H7 (cell line): ENCODE measurements at regions not wholly inside any gene's neighbourhood (a gene's known extent, or its start where the extent isn't known, plus 50 kb on each side); places are given as distances from the start of the nearest gene placed in this dataset.

Source experiments
- DNase-seq: peaks from one replicate; pipeline ENCODE4 v3.0.0; 2012
- H3K27me3 ChIP-seq: 2 replicates; pipeline ENCODE4 v1.6.0; 2011; ENCODE audit warnings: mild to moderate bottlenecking, low read length; ENCODE audit not compliant: control insufficient read depth, insufficient read depth
- H3K36me3 ChIP-seq: replicated peaks from 2 replicates; pipeline ENCODE4 v1.5.1; 2011; ENCODE audit warnings: low read length; ENCODE audit not compliant: control insufficient read depth, insufficient read depth
- H3K4me3 ChIP-seq: 2 replicates; pipeline ENCODE4 v1.5.1; 2011; ENCODE audit warnings: low read depth, mild to moderate bottlenecking, control low read depth, low read length, moderate library complexity; ENCODE audit not compliant: insufficient read depth

DNA sequence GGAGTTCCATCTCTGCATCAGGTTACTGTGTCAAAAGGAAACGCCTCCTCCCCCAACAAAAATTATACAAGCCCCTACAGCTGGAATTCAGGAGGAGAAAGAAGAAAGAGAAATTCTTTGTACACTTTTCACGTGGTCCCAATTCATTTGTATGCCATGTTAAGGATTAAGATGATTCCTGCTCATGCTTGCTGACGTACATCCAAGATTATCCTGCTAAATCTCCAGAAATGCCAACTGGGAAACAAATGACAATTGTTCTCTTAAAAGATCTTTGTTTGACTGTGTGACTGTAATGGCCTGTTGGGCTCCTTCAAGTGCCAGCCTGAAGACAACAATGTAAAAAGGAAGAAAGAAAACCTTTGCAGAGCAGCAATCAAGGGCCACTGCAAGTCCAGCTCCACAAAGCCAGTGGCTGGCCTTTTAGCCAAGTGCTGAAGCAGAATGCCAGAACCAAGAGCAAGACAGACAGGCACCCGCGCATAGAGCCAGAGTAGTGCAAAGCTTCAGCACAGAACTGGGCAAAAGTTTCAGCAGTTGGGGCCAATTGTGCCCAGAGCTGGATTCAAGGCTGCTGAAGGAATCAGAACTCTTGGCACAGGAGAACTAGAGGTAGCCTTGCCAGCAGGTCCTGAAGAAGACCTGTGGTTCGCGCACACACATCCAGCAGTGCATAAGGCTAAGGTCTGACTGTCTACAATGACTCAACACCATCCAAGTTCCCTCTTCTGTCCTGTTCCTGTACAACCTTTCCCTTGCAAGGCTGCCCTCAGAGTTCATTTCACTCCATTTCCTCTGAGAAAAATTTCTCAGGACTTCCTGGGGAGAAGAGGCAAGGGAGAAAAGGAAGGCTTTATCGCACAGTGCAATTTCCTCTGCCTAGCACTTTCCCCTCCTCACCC lies 209.7 kb upstream of the BMP4 start:
- Histone ChIP-seq H3K27me3 (no peaks in the 10 kb centered on the region), H3K4me3 (no peak overlapping the region), H3K36me3 (no peaks in the 10 kb centered on the region)
- no peak for DNase-seq

DNA sequence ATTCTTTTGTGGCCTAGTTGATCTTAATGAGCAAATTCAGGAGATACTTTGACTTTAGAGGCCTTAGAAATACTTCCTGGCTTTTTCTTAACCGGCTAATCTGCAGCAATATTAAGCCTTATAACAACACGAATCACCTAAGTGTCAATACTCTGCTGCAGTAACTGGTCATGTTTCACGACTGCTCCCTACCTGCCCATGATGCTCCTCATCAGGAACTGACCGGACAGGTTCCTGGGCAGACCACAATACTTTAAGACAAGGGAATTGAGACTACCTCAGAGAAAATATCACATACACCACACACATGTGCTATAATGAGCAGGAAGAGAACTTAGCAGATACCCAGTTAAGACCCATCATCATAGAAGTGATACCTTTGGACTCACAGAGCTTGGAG lies 211.9 kb upstream of the BMP4 start:
- DNase-seq: no peak
- no peaks in the 10 kb centered on the region for H3K27me3 ChIP-seq

DNA sequence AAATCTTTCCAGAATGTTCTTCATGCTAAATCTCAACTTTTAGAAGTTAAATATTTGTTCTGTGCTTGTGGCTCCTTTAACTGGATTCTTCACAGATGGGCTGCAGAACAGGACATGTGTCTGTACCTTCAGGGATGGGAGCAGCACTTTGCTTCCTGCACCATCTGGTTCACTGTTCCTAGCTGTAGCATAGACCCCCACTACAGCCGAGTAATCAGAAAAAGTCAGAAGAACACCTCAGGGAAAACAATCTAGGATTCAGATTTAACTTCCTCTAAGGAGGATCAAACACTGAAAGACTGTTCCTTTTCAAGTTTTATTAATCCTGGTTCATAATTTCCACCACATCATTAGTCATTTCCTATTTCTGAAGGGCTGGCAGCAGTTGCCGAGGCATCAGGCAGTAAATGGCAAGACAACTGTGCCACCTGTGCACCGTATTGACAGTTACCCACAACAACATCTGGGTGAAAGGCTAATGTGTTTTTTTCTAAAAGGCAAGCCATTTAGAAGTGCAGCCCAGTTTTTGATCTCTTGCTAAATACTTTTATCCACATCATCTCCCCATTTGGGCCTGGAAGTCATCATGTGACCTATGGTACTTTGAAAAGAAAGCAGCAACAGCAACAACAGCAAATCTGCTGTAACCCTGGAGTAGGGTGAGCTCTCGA lies 212.8 kb upstream of the BMP4 start:
- DNase-seq: no peak
- Histone ChIP-seq H3K4me3 (no peak overlapping the region), H3K27me3 (no peaks in the 10 kb centered on the region), H3K36me3 (no peaks in the 10 kb centered on the region)

More for the DNA sequence above, 211.9 kb upstream of the BMP4 start:
- no peaks in the 10 kb centered on the region for H3K36me3 ChIP-seq
- no peak overlapping the region for H3K4me3 ChIP-seq

DNA sequence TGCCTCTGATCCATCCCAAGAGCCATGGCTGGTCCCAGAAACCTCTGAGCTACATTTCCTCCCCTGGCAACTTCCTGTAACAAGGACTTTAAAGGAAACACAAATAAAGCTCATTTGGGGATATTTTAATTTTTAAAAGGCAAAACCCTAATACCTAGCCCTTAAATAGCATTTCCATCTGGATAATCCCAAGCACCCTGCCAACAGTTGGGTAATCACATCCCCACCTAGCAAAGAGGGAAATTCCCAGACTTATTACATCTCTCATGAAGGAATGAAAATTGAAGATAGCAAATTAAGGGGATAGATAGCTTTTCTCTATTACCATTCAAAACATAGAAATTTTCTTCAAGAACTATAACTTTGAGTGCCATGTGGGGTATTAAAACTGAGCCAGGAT lies 213.7 kb upstream of the BMP4 start:
- no peaks in the 10 kb centered on the region for H3K36me3 ChIP-seq
- no peaks in the 10 kb centered on the region for H3K27me3 ChIP-seq
- DNase-seq: no peak
- no peak overlapping the region for H3K4me3 ChIP-seq

DNA sequence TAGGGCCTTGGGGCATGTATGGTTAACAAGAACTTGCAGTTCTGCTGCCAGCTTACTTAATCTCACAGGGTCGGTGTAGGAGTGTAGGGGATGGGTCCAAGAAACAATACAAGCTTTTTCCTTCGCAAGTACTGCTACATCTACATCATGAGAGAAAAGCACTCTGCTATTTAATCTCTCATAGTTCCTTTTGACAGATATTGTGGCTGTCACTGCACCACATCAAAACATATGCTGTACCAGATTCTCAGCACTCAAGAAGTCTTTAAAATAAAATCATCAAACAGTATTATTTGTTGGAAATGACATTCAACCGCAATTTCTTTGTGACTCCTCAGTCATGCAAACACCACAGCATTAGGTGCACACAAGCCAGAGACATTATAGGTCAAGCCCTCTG lies 215.5 kb upstream of the BMP4 start:
- DNase-seq: no peak
- no peaks in the 10 kb centered on the region for H3K36me3 ChIP-seq
- H3K27me3 ChIP-seq: no peaks in the 10 kb centered on the region
- H3K4me3 ChIP-seq: no peak overlapping the region

DNA sequence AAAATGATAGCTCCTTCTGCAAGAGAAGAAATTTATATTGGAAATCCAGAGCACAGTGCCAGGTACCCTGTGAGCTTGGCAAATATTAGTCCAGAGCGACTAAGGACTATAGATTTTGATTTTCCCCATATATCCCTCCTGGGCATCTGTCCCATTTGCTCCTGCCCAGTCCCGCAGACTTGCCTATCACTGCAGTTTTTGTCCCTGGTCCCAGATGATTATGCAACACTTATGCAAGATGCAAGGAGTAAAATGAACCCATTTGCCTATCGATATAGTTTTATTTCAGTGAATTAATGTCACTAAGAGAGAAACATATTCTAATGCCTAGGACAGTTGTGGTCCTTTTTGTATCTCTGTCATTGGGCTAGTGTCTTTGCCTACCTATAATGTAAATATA lies 215.9 kb upstream of the BMP4 start:
- no peak overlapping the region for H3K4me3 ChIP-seq
- no peaks in the 10 kb centered on the region for H3K36me3 ChIP-seq
- no peak for DNase-seq
- no peaks in the 10 kb centered on the region for H3K27me3 ChIP-seq

DNA sequence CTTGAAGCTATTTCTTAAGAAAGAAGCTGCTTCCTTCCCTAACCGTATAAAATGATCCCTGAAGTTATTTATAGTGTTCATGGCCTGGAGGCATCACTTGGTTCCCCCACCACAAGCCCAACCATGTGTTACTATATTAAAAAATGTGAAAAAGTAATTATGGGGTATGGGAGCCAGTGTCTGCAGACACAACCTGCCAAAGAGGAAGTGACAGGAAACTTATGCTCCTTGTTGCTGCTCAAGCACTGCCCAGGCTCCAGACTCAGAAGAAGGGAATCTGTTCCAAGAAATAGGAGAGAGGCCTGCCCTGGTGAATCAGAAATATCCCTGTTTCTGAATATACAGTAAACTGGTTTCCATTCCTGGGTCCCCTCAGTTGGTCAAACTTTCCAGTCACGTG lies 217.2 kb upstream of the BMP4 start:
- no peaks in the 10 kb centered on the region for H3K36me3 ChIP-seq
- H3K4me3 ChIP-seq: no peak overlapping the region
- no peak for DNase-seq
- no peaks in the 10 kb centered on the region for H3K27me3 ChIP-seq

DNA sequence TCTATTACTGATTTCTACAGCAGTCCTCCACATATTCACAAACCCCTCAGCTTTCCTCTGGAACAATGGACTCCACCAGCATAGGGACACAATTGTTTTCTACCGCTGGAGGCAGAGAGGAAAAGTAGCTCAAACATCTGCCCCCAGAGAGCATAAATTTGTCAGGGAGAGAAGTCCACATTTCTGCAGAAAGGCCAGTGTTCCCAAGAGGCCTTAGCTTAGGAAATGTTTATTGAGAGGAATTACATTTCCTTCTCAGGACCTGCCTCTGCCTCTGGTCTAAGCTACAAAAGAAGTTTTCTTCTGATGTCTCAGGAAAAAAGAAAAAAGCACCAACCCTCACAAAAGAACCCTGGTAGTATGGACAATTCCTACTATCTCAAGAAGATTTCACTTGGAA lies 217.8 kb upstream of the BMP4 start:
- no peak for DNase-seq
- Histone ChIP-seq H3K27me3 (no peaks in the 10 kb centered on the region), H3K4me3 (no peak overlapping the region), H3K36me3 (no peaks in the 10 kb centered on the region)

DNA sequence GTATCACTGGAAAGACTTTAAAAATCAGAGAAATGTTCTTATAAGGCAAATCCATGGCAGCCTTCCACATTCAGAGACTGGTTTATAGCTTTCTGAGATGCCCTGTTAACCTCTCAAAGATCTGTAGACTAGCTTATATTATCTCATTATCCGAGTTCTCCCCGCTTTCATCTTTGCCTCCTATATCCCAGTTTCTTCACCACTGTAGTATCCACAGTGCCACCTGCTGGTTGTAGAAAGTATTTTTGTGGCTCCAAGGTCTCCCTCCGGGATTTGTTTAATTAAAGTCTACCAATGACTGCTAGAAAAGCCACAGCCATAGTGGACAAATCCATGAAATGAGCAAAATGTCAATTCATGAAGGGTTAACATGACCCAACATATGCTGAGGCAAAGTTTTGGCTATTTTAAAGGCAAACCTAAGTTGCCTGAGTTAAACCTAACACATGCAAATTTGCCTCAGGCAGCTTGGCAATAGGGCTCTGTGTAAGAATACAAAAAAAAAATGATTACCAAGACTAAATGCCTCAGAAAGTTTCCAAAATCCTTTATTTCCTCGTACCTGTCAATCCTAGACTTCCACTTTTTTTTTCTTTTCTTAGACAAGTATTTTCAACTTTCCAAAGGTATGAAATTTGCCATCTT lies 218.8 kb upstream of the BMP4 start:
- no peaks in the 10 kb centered on the region for H3K36me3 ChIP-seq
- H3K27me3 ChIP-seq: no peaks in the 10 kb centered on the region
- H3K4me3 ChIP-seq: no peak overlapping the region
- DNase-seq: peak; percentile 53

DNA sequence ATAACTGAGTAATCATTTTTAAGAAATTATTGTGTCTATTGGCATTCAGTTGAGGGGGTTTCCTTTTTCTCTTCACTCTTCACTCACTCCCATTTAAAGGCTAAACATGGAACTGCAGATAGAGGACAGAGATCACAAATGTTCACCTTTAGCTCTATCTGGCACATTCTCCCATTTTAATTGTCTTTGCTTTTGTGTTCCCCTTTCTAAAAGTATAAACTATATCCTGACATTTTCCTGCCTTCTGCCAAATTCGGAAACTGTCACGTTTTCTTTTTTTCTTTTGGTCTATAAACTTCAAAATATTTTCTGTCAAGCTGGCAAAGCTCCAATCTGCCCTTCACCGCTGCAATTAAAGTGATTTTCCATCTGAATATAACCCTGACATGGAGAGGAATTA lies 219.8 kb upstream of the CDKN3 start:
- Histone ChIP-seq H3K36me3 (no peaks in the 10 kb centered on the region), H3K4me3 (no peak overlapping the region), H3K27me3 (no peaks in the 10 kb centered on the region)
- no peak for DNase-seq

DNA sequence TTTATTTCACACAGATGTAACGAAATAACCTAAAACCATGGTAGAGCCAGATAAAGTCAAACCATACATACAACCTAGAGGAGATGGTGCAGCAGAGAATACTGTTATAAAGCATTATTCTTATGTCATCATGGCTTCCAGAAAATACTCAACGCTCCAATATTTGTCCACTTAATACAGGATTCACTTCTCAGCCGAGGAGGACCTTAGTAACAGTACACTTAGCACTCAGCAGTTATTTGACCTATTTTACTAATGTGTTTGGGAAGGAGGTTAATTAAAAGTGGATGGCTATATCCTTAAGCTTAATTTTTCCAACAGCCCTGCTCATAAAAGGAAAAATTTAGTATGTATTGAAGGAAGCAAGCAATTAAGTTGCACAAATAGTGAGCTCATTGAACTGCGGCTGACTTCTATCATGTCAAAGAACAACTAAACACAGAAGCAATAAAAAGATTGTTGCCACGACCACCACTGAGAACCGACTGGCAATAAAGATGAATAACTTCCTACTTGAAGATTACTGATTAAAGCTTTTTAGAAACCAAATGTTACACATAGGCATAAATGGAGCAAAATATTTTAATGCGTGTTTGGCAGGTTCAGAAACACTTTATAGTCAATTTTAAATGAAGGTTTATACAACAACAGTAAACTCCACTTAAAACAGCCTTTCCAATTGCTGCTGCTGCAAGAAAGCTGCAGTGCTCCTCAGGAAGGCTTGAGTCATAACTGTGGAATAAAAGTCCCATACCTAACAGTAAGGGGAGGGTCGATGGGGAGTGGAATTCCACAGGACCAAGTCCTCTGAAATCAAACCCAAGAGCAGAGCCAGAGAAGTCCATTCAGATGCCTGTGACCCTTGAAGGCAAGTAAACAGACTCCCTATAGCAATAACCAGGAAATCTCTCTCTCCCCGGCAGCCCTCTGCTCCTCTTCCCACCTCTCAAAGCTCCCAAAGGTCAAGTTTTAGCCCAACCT lies 218.9 kb upstream of the CDKN3 start:
- Histone ChIP-seq H3K4me3 (no peak overlapping the region), H3K27me3 (no peaks in the 10 kb centered on the region), H3K36me3 (no peaks in the 10 kb centered on the region)
- no peak for DNase-seq

DNA sequence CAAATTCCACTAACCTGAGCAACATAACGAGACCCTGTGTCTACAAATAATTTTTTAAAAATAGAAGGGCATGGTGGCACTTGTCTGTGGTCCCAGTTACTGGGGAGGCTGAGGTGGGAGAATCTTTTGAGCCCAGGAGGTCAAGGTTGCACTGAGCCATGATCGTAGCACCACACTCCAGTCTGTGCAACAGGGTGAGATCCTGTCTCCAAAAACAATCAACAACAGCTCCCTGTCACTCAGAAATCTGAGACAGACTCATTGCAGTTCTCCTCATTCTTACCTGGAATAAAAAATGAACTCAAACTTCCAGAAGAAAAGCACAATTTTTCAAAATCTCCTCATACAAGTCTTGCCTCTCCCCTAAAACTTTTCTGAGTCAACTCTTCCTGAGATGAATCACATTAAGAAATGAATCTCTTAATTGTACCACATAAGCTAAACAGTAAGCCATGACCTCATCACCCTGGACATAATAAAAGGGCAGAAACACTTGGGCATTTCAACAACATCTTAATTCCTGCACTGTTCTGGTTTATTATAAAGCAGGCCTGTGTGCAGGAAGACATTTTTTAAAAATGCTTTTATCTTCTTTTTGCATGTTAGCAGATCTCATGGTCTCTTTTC lies 214.3 kb upstream of the CDKN3 start:
- no peak for DNase-seq
- no peak overlapping the region for H3K4me3 ChIP-seq
- no peaks in the 10 kb centered on the region for H3K27me3 ChIP-seq
- no peaks in the 10 kb centered on the region for H3K36me3 ChIP-seq

DNA sequence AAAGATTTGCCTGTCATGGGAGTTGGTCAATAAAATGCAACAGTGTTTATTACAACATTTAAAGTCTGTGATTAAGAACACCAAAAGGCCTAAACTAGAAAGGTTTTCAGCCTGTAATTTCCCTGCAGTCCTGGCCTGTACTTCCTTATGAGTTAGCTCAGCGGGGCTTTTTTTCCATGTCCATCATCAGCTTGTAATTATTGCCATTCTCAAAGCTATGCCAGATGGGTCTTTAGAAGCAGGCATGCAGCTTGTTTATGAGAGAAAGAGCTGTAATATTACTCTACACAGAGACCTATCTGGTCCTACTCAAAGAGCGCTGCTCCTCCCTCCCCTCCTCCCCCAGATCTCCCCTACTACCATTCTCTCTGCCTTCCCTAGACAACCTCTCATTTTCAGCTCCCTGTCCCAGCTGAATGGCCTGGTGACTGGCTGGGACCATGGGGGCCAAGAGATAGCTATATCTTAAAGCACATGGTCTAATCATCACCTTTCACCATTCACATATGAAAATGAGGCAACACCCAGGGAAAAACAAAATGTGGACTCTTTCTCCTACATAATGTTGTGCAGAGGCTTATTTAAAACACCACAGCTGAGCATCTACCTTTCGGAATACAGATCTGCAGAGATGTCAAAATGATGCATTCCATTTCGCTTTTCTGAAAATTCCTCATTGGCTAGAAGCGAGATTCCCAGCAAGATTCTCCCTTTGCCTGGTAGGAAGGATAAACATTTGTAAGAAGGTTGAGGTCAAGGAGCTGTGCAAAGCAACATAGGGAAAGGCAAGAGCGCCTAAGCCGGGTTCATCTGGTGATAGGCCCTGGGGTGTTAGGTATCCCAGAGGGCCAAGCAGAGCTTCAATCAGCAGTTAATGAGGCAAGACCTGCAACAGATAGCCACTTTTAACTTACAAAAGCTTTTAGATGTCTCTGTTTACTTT lies 209.7 kb upstream of the CDKN3 start:
- no peak for DNase-seq
- no peaks in the 10 kb centered on the region for H3K27me3 ChIP-seq

More for the DNA sequence above, 209.7 kb upstream of the CDKN3 start:
- H3K36me3 ChIP-seq: no peaks in the 10 kb centered on the region
- no peak overlapping the region for H3K4me3 ChIP-seq
